Esophagus mucosa (tissue), 1 donor: ENCODE measurements at regions not wholly inside any gene's neighbourhood (a gene's known extent, or its start where the extent isn't known, plus 50 kb on each side); places are given as distances from the start of the nearest gene placed in this dataset.
"Not testable (repeated sequence)": the region's sequence is repeated elsewhere in the genome, so short reads cannot be mapped to it uniquely, and the experiment has no call there.

Experiments used
- ATAC-seq: fragments of 200-7000 bp; cut with Tn5 transposase; one replicate; pipeline ENCODE4 v1.9.1; 2020
- donor health status: DM: yes; HTN: yes; CAD: no.

GRCh38 chr5:121008041-121008440 lies 543.9 kb downstream of the PRR16 start:
- ATAC-seq = no peak

GRCh38 chr5:121009058-121009457 lies 545.0 kb downstream of the PRR16 start:
- ATAC-seq = no peak

GRCh38 chr5:121018004-121018403 lies 553.9 kb downstream of the PRR16 start:
- ATAC-seq = no peak

- no peak for ATAC-seq
Measured at GRCh38 chr5:121019106-121019505, 555.0 kb downstream of the PRR16 start.

- no peak for ATAC-seq
Measured at GRCh38 chr5:121019734-121020133, 555.6 kb downstream of the PRR16 start.

GRCh38 chr5:121021681-121022080 lies 557.6 kb downstream of the PRR16 start:
- no peak for ATAC-seq

GRCh38 chr5:121024416-121025311 lies 560.6 kb downstream of the PRR16 start:
- ATAC-seq = no peak

GRCh38 chr5:121025671-121026070 lies 561.6 kb downstream of the PRR16 start:
- ATAC-seq = no peak

- ATAC-seq = no peak
Measured at GRCh38 chr5:121027636-121028035, 563.5 kb downstream of the PRR16 start.

GRCh38 chr5:121029536-121030245 lies 565.6 kb downstream of the PRR16 start:
- no peak for ATAC-seq

GRCh38 chr5:121031491-121031890 lies 567.4 kb downstream of the PRR16 start:
- ATAC-seq = no peak

GRCh38 chr5:121033334-121033733 lies 569.2 kb downstream of the PRR16 start:
- no peak for ATAC-seq

- no peak for ATAC-seq
Measured at GRCh38 chr5:121038438-121038837, 574.3 kb downstream of the PRR16 start.

- no peak for ATAC-seq
Measured at GRCh38 chr5:121049971-121050370, 585.9 kb downstream of the PRR16 start.

- no peak for ATAC-seq
Measured at GRCh38 chr5:121053055-121053985, 589.2 kb downstream of the PRR16 start.

GRCh38 chr5:121055586-121055985 lies 591.5 kb downstream of the PRR16 start:
- no peak for ATAC-seq

GRCh38 chr5:121064241-121064640 lies 600.1 kb downstream of the PRR16 start:
- ATAC-seq = not testable (repeated sequence)

GRCh38 chr5:121086671-121087070 lies 622.6 kb downstream of the PRR16 start:
- no peak for ATAC-seq

GRCh38 chr5:121087560-121087959 lies 623.5 kb downstream of the PRR16 start:
- ATAC-seq = no peak

- ATAC-seq = no peak
Measured at GRCh38 chr5:121088341-121088740, 624.2 kb downstream of the PRR16 start.

GRCh38 chr5:121090822-121091221 lies 626.7 kb downstream of the PRR16 start:
- no peak for ATAC-seq

- ATAC-seq = no peak
Measured at GRCh38 chr5:121100931-121101330, 636.8 kb downstream of the PRR16 start.

- no peak for ATAC-seq
Measured at GRCh38 chr5:121105921-121106320, 641.8 kb downstream of the PRR16 start.
